ENCODE measurements at regions not wholly inside any gene's neighbourhood (a gene's known extent, or its start where the extent isn't known, plus 50 kb on each side); places are given as distances from the start of the nearest gene placed in this dataset.

- H2BK15ac ChIP-seq (ENCODE audit: low read depth, low read length) = no peak overlapping the region
- TF ChIP-seq CTCF (conservative IDR thresholded peaks at IDR 0.05) = no peak
- no peak overlapping the region for H3K4me2 ChIP-seq (ENCODE audit: insufficient read depth, insufficient read length, low read length)
- no peak overlapping the region for H4K5ac ChIP-seq (ENCODE audit: insufficient read length, low read depth, low read length)
- no peak for DNase-seq
- H3K4me3 Mint-ChIP-seq = no peak overlapping the region
- no peaks in the 10 kb centered on the region for H3K36me3 Mint-ChIP-seq (ENCODE audit: insufficient read depth in 1 of 3, low read depth in 3 of 3)
- no peak overlapping the region for H2BK120ac ChIP-seq (ENCODE audit: low read depth, low read length, poor library complexity, severe bottlenecking)
- H3K9me3 ChIP-seq (ENCODE audit: control insufficient read depth, low read depth, low read length) = no peaks in the 10 kb centered on the region
- no peak overlapping the region for H3K27ac ChIP-seq (ENCODE audit: insufficient read length, low read depth, low read length)
- no peaks in the 10 kb centered on the region for H3K27me3 Mint-ChIP-seq (ENCODE audit: low read depth)
- H3K23me2 ChIP-seq (ENCODE audit: insufficient read length, low read depth, low read length, poor library complexity, severe bottlenecking) = no peaks in the 10 kb centered on the region
- H4K8ac ChIP-seq (replicated peaks; ENCODE audit: insufficient read length, low read depth, low read length) = no peak overlapping the region
- no peak overlapping the region for H2AFZ ChIP-seq (ENCODE audit: low read length)
- H4K20me1 ChIP-seq (ENCODE audit: control insufficient read depth, insufficient read depth, insufficient read length) = no peaks in the 10 kb centered on the region
- no peaks in the 10 kb centered on the region for H3K79me2 ChIP-seq (ENCODE audit: insufficient read depth, low read length)
- no peak overlapping the region for H3K9ac ChIP-seq (ENCODE audit: extremely low read depth, insufficient read length, low read length)
- H2BK5ac ChIP-seq (ENCODE audit: insufficient read length, low read length) = no peak overlapping the region
- no peak overlapping the region for H2AK5ac ChIP-seq (ENCODE audit: insufficient read length, low read length)
- H3K23ac ChIP-seq (ENCODE audit: insufficient read length, low read depth, low read length) = no peak overlapping the region
- no peak overlapping the region for H2BK20ac ChIP-seq (ENCODE audit: low read depth, low read length, poor library complexity, severe bottlenecking)
- H3K4ac ChIP-seq (ENCODE audit: low read depth, low read length) = no peak overlapping the region
- H3K79me1 ChIP-seq (ENCODE audit: insufficient read depth, low read depth, low read length, poor library complexity, severe bottlenecking) = no peaks in the 10 kb centered on the region
- H3K56ac ChIP-seq (ENCODE audit: insufficient read length, low read depth, low read length) = no peak overlapping the region
- H2BK12ac ChIP-seq (ENCODE audit: insufficient read length, low read depth, low read length) = no peak overlapping the region
- H3K27ac Mint-ChIP-seq = no peak overlapping the region
- H3K9me3 Mint-ChIP-seq = no peaks in the 10 kb centered on the region
- WGBS (ENCODE audit: extremely low coverage, insufficient read length, low lambda C conversion rate) = no CpG with 5 or more reads among the region's 2 CpGs
- H3K27me3 ChIP-seq (ENCODE audit: insufficient read depth, low read length) = no peaks in the 10 kb centered on the region
- H3K4me1 ChIP-seq (ENCODE audit: insufficient read depth, low read length) = peaks cover 6% of the 10 kb centered on the region; the same call in 1 of the 2 replicates
- H3K4me1 Mint-ChIP-seq = peaks cover 16 to 17% of the 10 kb centered on the region in 2 experiments
- no peak overlapping the region for H3K14ac ChIP-seq (ENCODE audit: insufficient read depth, low read length)
- H4K91ac ChIP-seq (ENCODE audit: insufficient read length, low read depth, low read length) = no peak overlapping the region
- no peak overlapping the region for H3K18ac ChIP-seq (ENCODE audit: insufficient read length, low read depth, low read length)
- no peak overlapping the region for H3T11ph ChIP-seq (ENCODE audit: low read length)
Measured at GRCh38 chr10:33385686-33386085, 51.2 kb upstream of the NRP1 start.

Measured in H9 (cell line).